Hepatocyte (in vitro differentiated cells): ENCODE measurements at regions not wholly inside any gene's neighbourhood (a gene's known extent, or its start where the extent isn't known, plus 50 kb on each side); places are given as distances from the start of the nearest gene placed in this dataset.

Experiments used
- DNase-seq: peaks from one replicate; pipeline ENCODE4 v3.0.0-alpha.2; 2016; ENCODE audit warnings: low spot score
- H2AFZ ChIP-seq: fragments of 200-600 bp; sonication (generic); 2 replicates; pipeline ENCODE4 v1.6.0; 2016; ENCODE audit warnings: antibody characterized with exemption, mild to moderate bottlenecking
- H3K27ac ChIP-seq: fragments of 200-600 bp; sonication (generic); 2 replicates; pipeline ENCODE4 v1.5.1; 2016; ENCODE audit warnings: mild to moderate bottlenecking
- H3K27me3 ChIP-seq: fragments of 200-600 bp; sonication (generic); 2 replicates; pipeline ENCODE4 v1.6.1; 2016
- H3K36me3 ChIP-seq: fragments of 200-600 bp; sonication (generic); replicated peaks from 2 replicates; pipeline ENCODE4 v1.5.1; 2016; ENCODE audit warnings: low read depth; ENCODE audit not compliant: insufficient read depth
- H3K4me1 ChIP-seq: fragments of 200-600 bp; sonication (generic); 2 replicates; pipeline ENCODE4 v1.5.1; 2016; ENCODE audit warnings: mild to moderate bottlenecking, moderate library complexity; ENCODE audit not compliant: insufficient read depth
- H3K4me2 ChIP-seq: fragments of 200-600 bp; sonication (generic); 2 replicates; pipeline ENCODE4 v1.6.0; 2016
- H3K4me3 ChIP-seq: fragments of 200-600 bp; sonication (generic); 2 replicates; pipeline ENCODE4 v1.5.1; 2016; ENCODE audit warnings: mild to moderate bottlenecking
- H3K79me2 ChIP-seq: fragments of 200-600 bp; sonication (generic); 2 replicates; pipeline ENCODE4 v1.6.0; 2017; ENCODE audit warnings: mild to moderate bottlenecking
- H3K9me2 ChIP-seq: fragments of 200-600 bp; sonication (generic); replicated peaks from 2 replicates; pipeline ENCODE4 v1.6.0; 2017; ENCODE audit warnings: mild to moderate bottlenecking; ENCODE audit not compliant: insufficient read depth
- H3K9me3 ChIP-seq: fragments of 200-600 bp; sonication (generic); 2 replicates; pipeline ENCODE4 v1.5.1; 2016; ENCODE audit warnings: low read depth, mild to moderate bottlenecking
- H4K20me1 ChIP-seq: fragments of 200-600 bp; sonication (generic); 2 replicates; pipeline ENCODE4 v1.6.0; 2016; ENCODE audit warnings: mild to moderate bottlenecking; ENCODE audit not compliant: insufficient read depth, poor library complexity, severe bottlenecking
- EZH2 ChIP-seq: fragments of 200-600 bp; sonication (generic); IDR thresholded peaks from 2 replicates; pipeline ENCODE4 v1.6.1; 2016; ENCODE audit warnings: antibody characterized with exemption, mild to moderate bottlenecking, borderline replicate concordance
- EZH2phosphoT487 ChIP-seq: fragments of 200-600 bp; sonication (generic); IDR thresholded peaks from one replicate; pipeline ENCODE4 v1.6.1; 2018; ENCODE audit warnings: antibody characterized with exemption, mild to moderate bottlenecking, low read depth, moderate library complexity; ENCODE audit not compliant: unreplicated experiment, severe bottlenecking
- WGBS: methylation state at CpG from one replicate; pipeline ENCODE4 v1.1.6; 2016; ENCODE audit warnings: low lambda C conversion rate; ENCODE audit errors: missing lambda C conversion rate; 5-methylcytosine and 5-hydroxymethylcytosine counted together
- TF ChIP-seq, protein P1 (sequence below): fragments of 200-600 bp; sonication (generic); IDR thresholded peaks from 2 replicates; pipeline ENCODE4 v1.5.1; 2016; ENCODE audit warnings: antibody characterized with exemption, mild to moderate bottlenecking; ENCODE audit not compliant: poor library complexity

DNA sequence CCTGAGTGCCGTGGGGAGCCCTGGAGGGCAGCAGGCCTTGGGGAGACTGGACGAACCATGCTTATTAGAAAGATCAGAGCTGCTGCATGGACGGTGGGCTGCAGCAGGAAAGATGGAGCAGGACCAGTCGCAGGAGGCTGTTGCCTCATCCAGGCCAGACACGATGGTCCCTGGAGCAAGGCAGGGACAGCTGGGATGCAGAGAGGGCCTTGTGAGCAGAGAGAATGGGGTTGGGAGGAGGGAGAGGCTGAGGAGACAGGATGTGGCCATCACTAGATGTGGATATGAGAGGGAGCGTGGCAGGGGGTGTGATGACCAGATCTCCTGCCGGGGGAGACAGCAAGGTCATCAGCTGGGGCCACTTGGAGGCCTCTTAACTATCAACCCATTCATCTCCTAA is 727.6 kb downstream of the PTPRU start:
- Histone ChIP-seq H3K4me1 (no peaks in the 10 kb centered on the region), H3K4me2 (no peak overlapping the region), H4K20me1 (no peaks in the 10 kb centered on the region), H3K27ac (no peak overlapping the region), H3K36me3 (no peaks in the 10 kb centered on the region), H3K9me2 (no peaks in the 10 kb centered on the region), H3K27me3 (peaks cover 10% of the 10 kb centered on the region), H3K4me3 (no peak overlapping the region), H3K79me2 (no peaks in the 10 kb centered on the region), H2AFZ (no peak overlapping the region), H3K9me3 (no peaks in the 10 kb centered on the region)
- 81% methylated on average over 7 of the region's 7 CpGs for WGBS
- no peak for DNase-seq
- no peak for TF ChIP-seq EZH2phosphoT487
- TF ChIP-seq EZH2, result no peak
- TF ChIP-seq, protein P1, sequence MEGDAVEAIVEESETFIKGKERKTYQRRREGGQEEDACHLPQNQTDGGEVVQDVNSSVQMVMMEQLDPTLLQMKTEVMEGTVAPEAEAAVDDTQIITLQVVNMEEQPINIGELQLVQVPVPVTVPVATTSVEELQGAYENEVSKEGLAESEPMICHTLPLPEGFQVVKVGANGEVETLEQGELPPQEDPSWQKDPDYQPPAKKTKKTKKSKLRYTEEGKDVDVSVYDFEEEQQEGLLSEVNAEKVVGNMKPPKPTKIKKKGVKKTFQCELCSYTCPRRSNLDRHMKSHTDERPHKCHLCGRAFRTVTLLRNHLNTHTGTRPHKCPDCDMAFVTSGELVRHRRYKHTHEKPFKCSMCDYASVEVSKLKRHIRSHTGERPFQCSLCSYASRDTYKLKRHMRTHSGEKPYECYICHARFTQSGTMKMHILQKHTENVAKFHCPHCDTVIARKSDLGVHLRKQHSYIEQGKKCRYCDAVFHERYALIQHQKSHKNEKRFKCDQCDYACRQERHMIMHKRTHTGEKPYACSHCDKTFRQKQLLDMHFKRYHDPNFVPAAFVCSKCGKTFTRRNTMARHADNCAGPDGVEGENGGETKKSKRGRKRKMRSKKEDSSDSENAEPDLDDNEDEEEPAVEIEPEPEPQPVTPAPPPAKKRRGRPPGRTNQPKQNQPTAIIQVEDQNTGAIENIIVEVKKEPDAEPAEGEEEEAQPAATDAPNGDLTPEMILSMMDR, result no peak

DNA sequence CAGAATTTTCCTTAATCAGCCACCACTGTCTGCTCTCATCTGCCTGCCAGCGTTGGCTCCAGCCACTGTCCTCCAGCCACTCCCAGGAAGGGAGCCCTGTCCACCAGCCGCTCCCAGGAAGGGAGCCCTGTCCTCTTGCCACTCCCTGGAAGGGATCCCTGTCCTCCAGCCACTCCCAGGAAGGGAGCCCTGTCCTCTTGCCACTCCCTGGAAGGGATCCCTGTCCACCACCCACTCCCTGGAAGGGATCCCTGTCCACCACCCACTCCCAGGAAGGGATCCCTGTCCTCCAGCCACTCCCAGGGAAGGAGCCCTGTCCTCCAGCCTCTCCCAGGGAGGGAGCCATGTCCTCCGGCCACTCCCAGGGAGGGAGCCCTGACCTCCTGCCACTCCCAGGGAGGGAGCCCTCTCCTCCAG is 726.5 kb downstream of the PTPRU start:
- Histone ChIP-seq H3K9me2 (no peaks in the 10 kb centered on the region), H2AFZ (no peak overlapping the region), H3K79me2 (no peaks in the 10 kb centered on the region), H4K20me1 (no peaks in the 10 kb centered on the region), H3K27ac (no peak overlapping the region), H3K4me3 (no peak overlapping the region), H3K27me3 (peaks cover 10% of the 10 kb centered on the region), H3K36me3 (no peaks in the 10 kb centered on the region), H3K9me3 (no peaks in the 10 kb centered on the region), H3K4me2 (no peak overlapping the region), H3K4me1 (no peaks in the 10 kb centered on the region)
- WGBS, result 76% methylated on average over 3 of the region's 3 CpGs
- no peak for DNase-seq
- TF ChIP-seq, protein P1, result no peak
- TF ChIP-seq EZH2 (no peak), EZH2phosphoT487 (no peak)

DNA sequence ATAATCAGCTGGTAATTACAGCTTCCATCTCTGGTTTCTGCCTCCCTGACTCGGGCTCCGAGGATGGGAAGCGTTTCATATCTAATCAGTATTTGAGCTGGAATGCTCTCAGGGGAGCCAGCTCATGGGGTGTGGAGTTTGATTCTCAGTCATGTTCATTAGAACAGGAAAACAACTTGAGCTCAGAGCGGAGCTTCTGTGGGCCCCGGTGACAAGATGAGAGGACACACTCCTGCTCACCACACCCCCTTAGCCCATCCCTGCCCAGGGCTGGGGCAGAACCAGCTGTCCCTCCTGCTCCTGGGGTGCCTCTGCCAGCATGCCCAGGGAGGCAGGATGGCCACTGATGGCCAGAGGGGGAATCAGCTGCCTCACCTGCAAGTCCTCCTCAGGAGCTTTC is 726.0 kb downstream of the PTPRU start:
- 59% methylated on average over 5 of the region's 5 CpGs for WGBS
- H3K9me3 ChIP-seq, result no peaks in the 10 kb centered on the region

More for the DNA sequence above, 726.0 kb downstream of the PTPRU start:
- Histone ChIP-seq H3K4me3 (no peak overlapping the region), H2AFZ (no peak overlapping the region), H4K20me1 (no peaks in the 10 kb centered on the region), H3K4me1 (no peaks in the 10 kb centered on the region), H3K27ac (no peak overlapping the region), H3K27me3 (peaks cover 10% of the 10 kb centered on the region), H3K4me2 (no peak overlapping the region), H3K9me2 (no peaks in the 10 kb centered on the region), H3K79me2 (no peaks in the 10 kb centered on the region), H3K36me3 (no peaks in the 10 kb centered on the region)
- TF ChIP-seq EZH2phosphoT487 (no peak), EZH2 (no peak)
- TF ChIP-seq, protein P1, result no peak
- no peak for DNase-seq
